RPMI8226 (cell line): ENCODE measurements at regions not wholly inside any gene's neighbourhood (a gene's known extent, or its start where the extent isn't known, plus 50 kb on each side); places are given as distances from the start of the nearest gene placed in this dataset.

ENCODE experiments used
- DNase-seq: peaks from one replicate; pipeline ENCODE4 v3.0.0-alpha.2; 2015

- DNase-seq: no peak
These were observed 191.8 kb downstream of the MELK start for GRCh38 chr9:36764364-36765076.

GRCh38 chr9:36765077-36765390 is 192.3 kb downstream of the MELK start:
- no peak for DNase-seq

GRCh38 chr9:36765468-36766341 is 193.0 kb downstream of the MELK start:
- DNase-seq: peak; percentile 92

GRCh38 chr9:36768677-36769076 is 196.0 kb downstream of the MELK start:
- no peak for DNase-seq

- DNase-seq: no peak
These were observed 197.3 kb downstream of the MELK start for GRCh38 chr9:36770025-36770424.

GRCh38 chr9:36772449-36773403 is 200.0 kb downstream of the MELK start:
- DNase-seq: no peak

- DNase-seq: no peak
These were observed 206.0 kb downstream of the MELK start for GRCh38 chr9:36778682-36779081.

GRCh38 chr9:36779582-36779981 is 206.9 kb downstream of the MELK start:
- DNase-seq: no peak

- DNase-seq: no peak
These were observed 207.5 kb downstream of the MELK start for GRCh38 chr9:36780186-36780585.

GRCh38 chr9:36781533-36781932 is 208.8 kb downstream of the MELK start:
- DNase-seq: no peak
